ENCODE measurements at regions not wholly inside any gene's neighbourhood (a gene's known extent, or its start where the extent isn't known, plus 50 kb on each side); places are given as distances from the start of the nearest gene placed in this dataset.

- TF ChIP-seq, protein P1, sequence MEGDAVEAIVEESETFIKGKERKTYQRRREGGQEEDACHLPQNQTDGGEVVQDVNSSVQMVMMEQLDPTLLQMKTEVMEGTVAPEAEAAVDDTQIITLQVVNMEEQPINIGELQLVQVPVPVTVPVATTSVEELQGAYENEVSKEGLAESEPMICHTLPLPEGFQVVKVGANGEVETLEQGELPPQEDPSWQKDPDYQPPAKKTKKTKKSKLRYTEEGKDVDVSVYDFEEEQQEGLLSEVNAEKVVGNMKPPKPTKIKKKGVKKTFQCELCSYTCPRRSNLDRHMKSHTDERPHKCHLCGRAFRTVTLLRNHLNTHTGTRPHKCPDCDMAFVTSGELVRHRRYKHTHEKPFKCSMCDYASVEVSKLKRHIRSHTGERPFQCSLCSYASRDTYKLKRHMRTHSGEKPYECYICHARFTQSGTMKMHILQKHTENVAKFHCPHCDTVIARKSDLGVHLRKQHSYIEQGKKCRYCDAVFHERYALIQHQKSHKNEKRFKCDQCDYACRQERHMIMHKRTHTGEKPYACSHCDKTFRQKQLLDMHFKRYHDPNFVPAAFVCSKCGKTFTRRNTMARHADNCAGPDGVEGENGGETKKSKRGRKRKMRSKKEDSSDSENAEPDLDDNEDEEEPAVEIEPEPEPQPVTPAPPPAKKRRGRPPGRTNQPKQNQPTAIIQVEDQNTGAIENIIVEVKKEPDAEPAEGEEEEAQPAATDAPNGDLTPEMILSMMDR (conservative IDR thresholded peaks at IDR 0.05 in 1 of 2, IDR thresholded peaks at IDR 0.05 in 1 of 2; ENCODE audit: extremely low read depth in 1 of 2, insufficient read depth in 1 of 2, low read depth in 1 of 2, low read length in 2 of 2), result no peak
- TF ChIP-seq EZH2 (IDR thresholded peaks at IDR 0.05; ENCODE audit: borderline replicate concordance, low read length), result no peak
Observed at GRCh38 chr6:92124200-92124651, 1295.1 kb downstream of the EPHA7 start.

Data from mammary epithelial cell (primary cell).